NCI-H345 treated with DMSO at 0.1 percent for 48 hours (cell line): ENCODE measurements at regions not wholly inside any gene's neighbourhood (a gene's known extent, or its start where the extent isn't known, plus 50 kb on each side); places are given as distances from the start of the nearest gene placed in this dataset.
A peak's percentile ranks its signal among the peaks of the same experiment; 100 is the strongest.

ENCODE experiments used
- DNase-seq: peaks from one replicate; lab custom pipeline; 2025; ENCODE audit not compliant: unreplicated experiment; lab: John Stamatoyannopoulos, UW

DNA sequence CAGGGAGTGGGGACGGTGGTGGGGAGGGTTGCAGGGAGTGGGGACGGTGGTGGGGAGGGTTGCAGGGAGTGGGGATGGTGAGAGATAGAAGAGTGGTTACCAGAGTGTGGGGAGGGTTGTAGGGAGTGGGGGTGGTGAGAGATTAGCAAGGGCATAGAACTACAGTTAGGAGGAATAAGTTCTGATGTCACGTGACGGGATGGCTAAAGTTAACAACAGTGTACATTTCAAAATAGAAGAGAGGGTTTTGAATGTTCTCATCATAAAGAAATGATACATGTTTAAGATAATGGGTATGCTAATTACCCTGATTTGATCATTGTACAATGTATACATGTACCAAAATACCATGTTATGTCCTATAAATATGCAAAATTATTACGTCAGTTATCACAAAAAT lies 57.6 kb upstream of the FRMD1 start:
- DNase-seq = no peak

DNA sequence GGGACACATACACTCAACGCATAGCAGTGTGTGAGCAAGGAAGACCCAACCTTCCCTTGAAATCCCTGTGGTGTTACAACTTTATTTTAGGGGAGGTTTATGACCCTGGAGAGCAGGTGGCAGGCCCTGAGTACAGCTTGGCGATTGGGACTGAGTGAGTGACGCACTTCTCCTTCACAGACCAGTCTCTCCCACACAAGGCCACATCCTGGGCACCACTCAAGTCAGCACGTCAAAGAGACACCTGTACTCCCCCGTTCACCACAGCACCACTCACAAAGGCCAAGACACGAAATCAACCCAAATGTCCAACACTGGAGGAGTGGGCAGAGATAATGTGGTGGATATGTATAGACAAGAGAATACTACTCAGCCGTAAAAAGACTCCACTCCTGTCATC lies 57.0 kb upstream of the FRMD1 start:
- no peak for DNase-seq

DNA sequence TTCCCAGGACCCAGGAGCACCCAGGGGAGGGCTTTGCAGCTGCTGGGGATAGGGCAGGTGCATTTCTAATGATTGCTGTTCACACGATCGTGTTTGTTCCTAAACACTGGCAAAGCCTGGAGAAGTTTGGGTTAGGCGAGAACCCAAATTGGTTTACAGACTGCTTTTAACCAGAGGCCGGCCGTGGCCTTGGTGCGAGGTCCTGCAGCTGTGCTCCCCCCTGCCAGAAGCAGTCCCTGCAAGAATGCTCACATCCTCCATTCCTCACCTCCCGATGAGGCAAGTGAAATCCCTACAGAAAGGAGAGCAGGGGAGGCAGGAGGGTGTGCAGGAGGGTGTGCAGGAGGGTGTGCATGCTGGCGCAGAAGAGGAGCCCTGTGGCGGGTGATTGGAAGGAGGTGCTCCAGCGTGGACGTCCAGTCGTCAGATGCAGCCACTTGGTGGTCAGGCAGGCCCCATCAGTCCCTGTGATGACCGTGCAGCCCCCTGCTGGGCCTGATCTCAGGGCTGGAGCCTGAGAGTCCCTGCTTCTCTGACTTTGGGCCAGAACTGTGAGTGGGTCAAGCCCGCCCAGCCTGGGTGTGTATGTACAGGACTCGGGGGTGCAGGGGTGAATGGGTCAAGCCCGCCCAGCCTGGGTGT lies 55.7 kb upstream of the FRMD1 start:
- DNase-seq = peak; percentile 32

DNA sequence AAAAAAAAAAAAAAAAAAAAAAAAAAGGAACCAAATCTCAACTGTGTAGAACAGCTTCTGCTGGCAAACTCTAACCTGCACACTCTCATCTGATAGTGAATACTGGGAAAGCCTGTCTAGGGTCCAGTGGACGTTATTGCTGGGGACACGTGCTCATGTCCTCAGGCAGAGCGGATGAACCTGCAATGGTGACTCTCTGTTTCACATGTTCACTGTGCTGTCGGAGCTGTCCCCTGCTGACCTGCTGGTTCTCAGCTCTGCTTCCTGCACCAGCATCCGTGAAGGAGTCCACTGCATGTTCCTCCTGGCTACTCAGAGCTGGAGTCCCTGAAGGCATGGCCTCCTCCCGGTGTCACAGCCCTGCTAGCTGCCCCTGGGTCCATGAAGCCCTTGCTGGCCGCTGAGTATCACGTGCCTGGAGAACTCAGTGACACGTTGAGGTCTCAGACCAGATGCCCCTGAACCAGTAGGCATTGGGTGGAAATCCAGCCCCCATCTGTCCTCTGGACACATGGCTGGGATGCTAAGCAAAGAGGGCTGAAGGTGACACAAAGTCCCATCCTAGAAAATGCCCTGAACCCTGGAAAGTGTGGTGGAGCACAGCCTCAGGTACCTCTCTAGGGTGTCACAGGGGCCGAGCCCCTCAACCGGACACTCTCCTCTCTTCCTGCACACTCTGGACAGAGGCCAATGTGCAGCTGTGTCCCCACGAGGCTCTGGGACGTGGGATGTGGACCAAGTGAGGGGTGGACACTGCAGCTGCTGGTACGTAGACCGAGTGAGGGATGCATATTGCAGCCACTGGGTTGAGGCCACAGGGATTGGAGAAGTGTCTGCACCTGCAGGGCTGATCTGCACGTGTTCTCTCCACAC lies 54.9 kb upstream of the FRMD1 start:
- no peak for DNase-seq

DNA sequence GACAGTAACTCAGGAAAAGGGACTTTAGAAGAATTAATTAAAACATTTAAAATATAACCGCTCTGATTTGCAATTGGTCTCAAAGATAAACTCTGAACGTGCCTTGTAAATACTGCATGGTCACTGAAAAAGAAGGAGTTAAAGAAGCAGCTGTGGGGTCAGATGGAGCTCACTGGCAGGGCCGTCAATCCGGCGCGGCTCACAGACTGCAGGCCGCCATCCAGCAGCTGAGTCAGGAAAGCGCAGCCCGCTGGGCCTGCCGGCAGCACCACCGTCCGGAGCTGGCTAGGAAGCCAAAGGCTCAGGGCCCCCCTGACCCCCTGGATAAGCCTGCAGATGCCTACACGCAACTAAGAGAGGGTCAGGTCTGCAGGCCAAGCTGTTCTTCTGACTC lies 54.2 kb upstream of the FRMD1 start:
- no peak for DNase-seq

DNA sequence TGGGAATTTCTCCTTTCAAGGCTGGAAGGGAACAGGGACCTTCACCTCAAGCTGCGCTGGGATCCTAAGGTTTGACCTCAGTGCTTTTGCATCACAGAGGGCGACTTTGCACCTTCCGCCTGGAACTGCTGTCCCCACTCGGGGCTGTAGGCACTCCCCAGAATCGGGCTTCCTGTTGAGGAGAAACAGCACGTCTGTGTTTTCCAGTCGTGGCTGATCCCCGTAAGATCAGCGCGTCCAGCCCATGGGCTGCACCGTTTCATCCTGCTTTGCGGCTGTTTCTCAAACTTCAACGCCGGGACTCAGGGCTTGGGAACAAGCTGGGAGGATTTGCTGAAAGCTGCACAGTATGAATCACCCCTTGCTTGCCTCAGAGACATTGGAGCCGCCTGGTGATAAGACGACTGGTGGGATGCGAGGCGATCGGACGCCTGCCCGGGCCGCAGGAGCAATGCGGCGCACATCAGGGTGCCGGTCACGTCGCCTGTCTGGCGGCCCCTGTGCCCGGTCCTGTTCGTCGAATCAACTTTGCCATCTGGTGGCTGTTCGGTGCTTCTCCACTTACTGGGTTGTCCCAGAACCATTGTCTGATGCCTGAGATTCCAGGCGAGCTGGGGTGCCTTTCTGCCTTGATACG lies 53.6 kb upstream of the FRMD1 start:
- DNase-seq = no peak

DNA sequence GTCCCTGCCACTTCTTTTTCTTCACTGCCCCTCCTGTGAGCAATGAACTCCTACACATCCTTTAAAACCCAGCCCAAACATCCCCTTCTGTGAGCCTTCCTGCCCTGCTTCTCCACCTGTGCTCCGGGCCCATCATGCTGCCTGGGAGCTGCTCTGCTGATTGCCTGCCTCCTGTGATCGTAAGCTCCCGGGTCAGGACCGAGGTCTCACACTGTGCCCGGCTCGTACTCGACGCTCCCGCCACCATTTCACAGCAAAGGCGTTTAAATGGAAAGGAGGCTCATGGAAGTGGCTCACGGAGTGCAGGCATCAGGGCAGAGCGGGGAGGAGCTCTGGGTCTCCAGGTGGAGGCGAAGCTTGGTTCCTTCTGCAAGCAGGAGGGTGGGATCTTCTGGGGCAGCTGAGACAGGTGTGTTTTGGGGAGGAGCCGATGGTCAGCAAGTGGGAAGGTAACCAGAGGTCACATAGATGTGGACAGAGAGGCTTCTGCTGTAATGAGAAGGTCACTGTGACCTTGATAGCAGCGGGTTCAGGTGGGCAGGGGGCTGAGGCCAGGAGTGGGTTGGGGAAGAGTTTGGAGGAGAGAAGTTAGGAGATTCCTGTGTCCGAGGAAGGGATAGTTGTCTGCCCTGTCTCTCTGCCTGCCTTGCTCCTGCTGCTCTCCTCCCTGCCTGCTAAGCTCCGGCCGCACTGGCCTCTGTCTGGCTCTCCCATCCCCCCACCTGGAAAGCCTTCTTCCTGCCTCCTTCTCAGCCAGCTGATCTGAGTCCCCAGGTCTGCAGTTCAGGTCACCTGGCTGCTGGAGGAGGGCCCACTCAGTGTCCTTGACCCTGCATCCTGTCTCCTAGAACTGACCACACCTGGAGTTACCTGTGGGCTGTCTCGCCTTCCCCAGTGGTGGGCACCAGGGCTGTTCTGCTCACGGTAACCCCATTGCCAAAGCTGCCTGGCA lies 52.7 kb upstream of the FRMD1 start:
- DNase-seq = no peak

DNA sequence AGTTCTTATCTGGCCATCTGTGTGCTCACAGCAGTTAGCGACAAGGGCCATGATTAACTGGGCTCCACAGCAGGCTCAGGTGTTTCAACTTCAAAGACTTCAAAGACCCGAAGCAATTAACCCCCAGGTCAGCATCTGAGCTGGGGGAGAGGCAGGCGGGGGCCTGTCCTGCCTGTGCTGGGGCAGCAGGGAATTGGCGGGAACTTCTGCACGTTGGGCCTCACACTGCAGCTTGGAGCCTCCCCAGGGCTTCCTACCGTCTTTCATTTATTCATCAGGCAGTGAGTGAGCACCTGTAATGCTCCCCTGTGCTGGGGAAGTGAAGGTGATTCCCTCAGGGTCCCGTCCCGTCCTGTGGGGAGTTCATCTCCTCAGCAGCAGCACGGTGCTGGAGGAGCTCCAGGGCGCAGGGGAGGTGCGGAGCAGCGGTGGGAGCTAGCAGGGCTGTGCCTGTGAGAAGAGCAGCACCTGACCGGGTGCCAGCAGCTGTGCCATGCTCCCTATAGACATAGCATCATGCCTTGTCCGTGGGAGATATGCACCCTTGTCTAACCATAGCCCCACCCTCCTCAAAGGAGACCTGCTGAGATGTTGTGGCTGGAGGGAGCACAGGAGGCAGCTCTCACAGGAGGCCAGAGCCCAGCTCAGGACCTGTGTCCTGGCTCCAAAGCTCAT lies 51.8 kb upstream of the FRMD1 start:
- DNase-seq = no peak

DNA sequence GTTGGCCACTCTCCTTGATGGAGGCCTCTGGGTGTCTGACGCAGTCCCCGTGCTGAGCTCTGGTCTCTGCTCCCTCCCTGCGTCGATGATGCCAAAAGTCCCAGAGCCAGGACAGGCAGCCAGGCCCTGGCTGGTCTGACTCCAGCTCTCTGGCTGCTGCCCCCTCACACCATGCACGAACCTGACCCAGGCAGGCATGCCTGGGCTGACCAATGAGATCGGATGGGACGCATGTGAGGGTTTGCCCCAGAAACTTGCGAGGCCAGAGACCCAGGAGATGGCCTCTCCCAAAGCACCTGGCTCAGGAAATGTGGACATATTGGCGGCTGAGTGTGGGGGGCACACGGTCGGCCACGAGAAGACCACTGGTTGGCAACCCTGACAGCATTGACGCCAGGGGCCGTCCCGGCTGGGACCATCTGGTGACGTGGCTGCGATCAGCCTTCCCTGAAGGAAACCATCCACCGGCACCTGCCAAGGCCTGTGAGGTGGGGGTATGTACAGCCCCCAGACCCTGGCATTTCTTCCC lies 51.2 kb upstream of the FRMD1 start:
- no peak for DNase-seq

DNA sequence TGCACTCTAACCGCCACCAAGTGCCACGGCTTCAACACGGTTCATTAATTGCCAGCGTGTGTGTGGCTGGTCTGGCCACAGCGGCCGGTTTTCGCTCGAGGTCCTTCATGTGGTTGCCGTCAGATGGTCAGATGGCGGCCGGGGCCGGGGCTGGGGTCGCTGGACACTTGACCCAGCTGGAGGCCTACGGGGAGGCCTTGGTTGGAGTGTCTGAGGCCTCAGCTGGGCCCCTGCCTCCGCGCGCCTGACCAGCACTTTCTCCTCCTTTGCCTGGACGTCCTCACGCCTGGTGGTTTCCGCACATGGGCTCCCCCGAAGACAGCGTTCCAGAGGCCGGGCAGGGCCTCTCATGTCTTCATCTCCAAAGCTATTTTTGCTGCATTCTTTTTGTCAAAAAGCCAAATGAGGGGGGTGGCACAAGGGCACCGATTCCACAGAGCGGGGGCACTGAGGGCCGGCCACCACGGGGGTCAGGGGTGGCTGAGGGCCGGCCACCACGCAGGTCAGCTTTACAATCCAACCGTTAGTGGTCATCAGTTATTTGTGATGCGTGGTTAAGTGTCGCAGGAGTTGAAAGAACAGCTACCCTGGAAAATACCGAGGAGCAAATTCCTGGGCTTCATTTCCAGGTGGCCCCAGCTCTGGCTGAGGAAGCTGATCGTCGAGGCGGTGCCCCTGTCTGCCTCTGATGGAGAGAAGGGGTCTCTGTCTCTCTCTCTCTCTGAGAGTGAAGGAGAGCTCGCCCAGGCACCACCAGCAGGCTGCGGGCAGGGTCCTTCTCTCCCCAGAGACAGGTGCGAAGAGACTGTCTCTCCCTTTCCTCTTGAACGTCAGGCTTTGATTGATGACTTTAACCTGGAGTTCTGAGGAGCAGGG lies 50.5 kb upstream of the FRMD1 start:
- no peak for DNase-seq

DNA sequence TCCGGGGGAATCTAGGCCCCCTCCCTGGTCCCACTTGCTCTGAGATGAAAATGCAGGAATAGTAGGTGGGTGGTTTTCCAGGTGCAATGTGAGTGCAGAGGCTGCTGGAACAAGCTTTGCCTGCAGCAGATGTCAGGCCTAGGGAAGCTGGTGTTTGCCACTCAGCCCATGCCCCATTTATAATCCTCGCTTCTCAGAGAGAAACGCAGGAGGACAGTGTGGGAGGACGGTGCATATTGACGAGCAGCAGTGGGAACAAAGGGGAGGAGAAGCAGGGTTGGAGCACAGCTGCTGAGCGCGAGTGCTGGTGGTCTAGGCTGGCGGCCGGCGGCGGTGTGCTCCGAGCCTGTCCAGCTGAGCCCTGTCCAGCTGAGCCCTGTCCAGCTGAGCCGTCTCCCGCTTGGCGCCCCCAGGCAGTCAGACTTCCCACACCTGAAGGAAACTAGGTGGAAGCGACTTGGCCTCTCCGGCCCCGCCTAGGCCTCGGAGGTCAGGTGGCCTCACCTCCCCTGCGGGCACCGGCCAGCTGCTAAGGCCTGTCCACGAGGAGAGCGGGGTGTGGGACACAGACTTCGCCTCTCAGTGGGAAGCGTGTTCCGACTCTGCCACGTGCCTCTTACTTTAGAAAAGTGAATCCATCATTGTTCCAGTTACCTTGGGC lies 49.7 kb upstream of the FRMD1 start:
- DNase-seq = no peak
